IMR-90 (cell line): ENCODE measurements at regions not wholly inside any gene's neighbourhood (a gene's known extent, or its start where the extent isn't known, plus 50 kb on each side); places are given as distances from the start of the nearest gene placed in this dataset.

Experiments used
- ATAC-seq: fragments of 200-7000 bp; cut with Tn5 transposase; 2 replicates; pipeline ENCODE4 v1.9.1; 2020; ENCODE audit warnings: low read depth, mild to moderate bottlenecking, moderate library complexity
- BruUV-seq: library from RNA; stranded (reverse); fragments of 400-500 nt; replicated peaks from 2 replicates; lab custom pipeline; 2021; lab: Mats Ljungman, UMichigan
- CTCF ChIA-PET: fragments of 300-600 bp; formaldehyde crosslinking; extraction: SDS; loops from one replicate; lab custom pipeline; 2021; ENCODE audit warnings: antibody characterized with exemption; lab: Yijun Ruan, JAX
- POLR2A ChIA-PET: fragments of 300-600 bp; sonication (Branson Sonifier 250); formaldehyde crosslinking; loops from one replicate; lab custom pipeline; 2022; ENCODE audit warnings: antibody characterized with exemption; ENCODE audit not compliant: unreplicated experiment; lab: Charles Lee
- DNase-seq: peaks from one replicate; pipeline ENCODE4 v3.0.0; 2013
- H2AFZ ChIP-seq: replicated peaks from 2 replicates; pipeline ENCODE3; 2013; ENCODE audit warnings: low read length, mild to moderate bottlenecking; ENCODE audit not compliant: poor library complexity
- H2AK5ac ChIP-seq: 2 replicates; pipeline ENCODE4 v1.6.1; 2013; ENCODE audit warnings: low read depth, low read length, inconsistent platforms
- H2AK9ac ChIP-seq: replicated peaks from 2 replicates; pipeline ENCODE3; 2013; ENCODE audit warnings: mild to moderate bottlenecking, low read depth, low read length, moderate library complexity; ENCODE audit not compliant: poor library complexity
- H2BK120ac ChIP-seq: 2 replicates; pipeline ENCODE4 v1.6.1; 2013; ENCODE audit warnings: low read depth, low read length, inconsistent platforms
- H2BK15ac ChIP-seq: 3 replicates; pipeline ENCODE4 v1.6.1; 2013; ENCODE audit warnings: low read depth, low read length, inconsistent platforms
- H2BK20ac ChIP-seq: 2 replicates; pipeline ENCODE4 v1.6.1; 2013; ENCODE audit warnings: low read depth, mild to moderate bottlenecking, inconsistent platforms, low read length, moderate library complexity
- H2BK5ac ChIP-seq: 2 replicates; pipeline ENCODE4 v1.6.1; 2013; ENCODE audit warnings: mild to moderate bottlenecking, low read depth, low read length, inconsistent platforms; ENCODE audit not compliant: poor library complexity, severe bottlenecking
- H3K14ac ChIP-seq: replicated peaks from 2 replicates; pipeline ENCODE4 v1.6.1; 2013; ENCODE audit warnings: low read depth, low read length, inconsistent platforms
- H3K18ac ChIP-seq: 2 replicates; pipeline ENCODE4 v1.6.1; 2013; ENCODE audit warnings: low read depth, low read length, control low read depth
- H3K23ac ChIP-seq: 2 replicates; pipeline ENCODE4 v1.6.1; 2013; ENCODE audit warnings: low read depth, low read length, inconsistent platforms
- H3K27ac ChIP-seq: 2 replicates; pipeline ENCODE4 v1.5.1; 2013; ENCODE audit warnings: mild to moderate bottlenecking, control low read depth, low read length; ENCODE audit not compliant: insufficient read depth
- H3K27me3 ChIP-seq: 2 replicates; pipeline ENCODE4 v1.6.1; 2013; ENCODE audit warnings: low read length; ENCODE audit not compliant: control insufficient read depth, insufficient read depth
- H3K36me3 ChIP-seq: 2 replicates; pipeline ENCODE4 v1.6.1; 2013; ENCODE audit warnings: low read length, mixed read lengths; ENCODE audit not compliant: control insufficient read depth, insufficient read depth
- H3K4ac ChIP-seq: 2 replicates; pipeline ENCODE4 v1.6.1; 2013; ENCODE audit warnings: low read depth, low read length, inconsistent platforms
- H3K4me1 ChIP-seq: 2 replicates; pipeline ENCODE4 v1.6.1; 2013; ENCODE audit warnings: low read length, mixed read lengths; ENCODE audit not compliant: control insufficient read depth, insufficient read depth
- H3K4me2 ChIP-seq: 2 replicates; pipeline ENCODE4 v1.6.1; 2013; ENCODE audit warnings: low read depth, mild to moderate bottlenecking, control low read depth, low read length, moderate library complexity
- H3K4me3 ChIP-seq: 2 replicates; pipeline ENCODE4 v1.5.1; 2013; ENCODE audit warnings: low read depth, mild to moderate bottlenecking, control low read depth, low read length, moderate library complexity; ENCODE audit not compliant: insufficient read depth
- H3K56ac ChIP-seq: 2 replicates; pipeline ENCODE4 v1.6.1; 2013; ENCODE audit warnings: low read length, inconsistent platforms; ENCODE audit not compliant: insufficient read depth; ENCODE audit errors: extremely low read depth
- H3K79me1 ChIP-seq, 2 experiments: 2 replicates each; pipeline ENCODE4 v1.6.1; 2013; ENCODE audit warnings: low read length in 2 of 2, inconsistent platforms in 1 of 2, low read depth in 1 of 2
- H3K9ac ChIP-seq: 2 replicates; pipeline ENCODE4 v1.6.1; 2013; ENCODE audit warnings: low read depth, low read length, control low read depth
- H3K9me1 ChIP-seq: 2 replicates; pipeline ENCODE4 v1.6.1; 2013; ENCODE audit warnings: low read length, inconsistent platforms; ENCODE audit not compliant: insufficient read depth
- H3K9me3 ChIP-seq: 2 replicates; pipeline ENCODE4 v1.6.1; 2013; ENCODE audit warnings: low read length; ENCODE audit not compliant: control insufficient read depth, insufficient read depth
- H4K20me1 ChIP-seq: 2 replicates; pipeline ENCODE4 v1.6.1; 2013; ENCODE audit warnings: low read length, inconsistent platforms; ENCODE audit not compliant: insufficient read depth
- H4K5ac ChIP-seq: 2 replicates; pipeline ENCODE4 v1.6.1; 2013; ENCODE audit warnings: mild to moderate bottlenecking, low read depth, low read length, control low read depth
- H4K8ac ChIP-seq, 2 experiments: 2 replicates each; pipeline ENCODE4 v1.6.1; 2013; ENCODE audit warnings: low read depth in 2 of 2, low read length in 2 of 2, control low read depth in 1 of 2, inconsistent platforms in 1 of 2
- H4K91ac ChIP-seq: 2 replicates; pipeline ENCODE4 v1.6.1; 2013; ENCODE audit warnings: low read depth, low read length, inconsistent platforms; ENCODE audit not compliant: insufficient read depth
- BHLHE40 ChIP-seq: fragments of 150-350 bp; IDR thresholded peaks from 2 replicates; pipeline ENCODE4 v1.6.1; 2016; ENCODE audit warnings: mild to moderate bottlenecking, low read depth, low read length
- CEBPB ChIP-seq: IDR thresholded peaks from 2 replicates; pipeline ENCODE4 v1.6.1; 2012; ENCODE audit warnings: low read depth, low read length, improper control_type of control experiment
- CHD1 ChIP-seq: IDR thresholded peaks from 2 replicates; pipeline ENCODE4 v1.6.1; 2012; ENCODE audit warnings: low read depth, low read length, improper control_type of control experiment
- CTCF ChIP-seq: conservative IDR thresholded peaks from 2 replicates; pipeline ENCODE4 v1.5.1; 2012; ENCODE audit warnings: mild to moderate bottlenecking, low read depth, low read length, improper control_type of control experiment
- ELK1 ChIP-seq: fragments of 150-350 bp; IDR thresholded peaks from 2 replicates; pipeline ENCODE4 v1.6.1; 2016; ENCODE audit warnings: low read depth, mild to moderate bottlenecking, low read length, moderate library complexity, borderline replicate concordance
- FOS ChIP-seq: fragments of 150-350 bp; IDR thresholded peaks from 2 replicates; pipeline ENCODE4 v1.6.1; 2016; ENCODE audit warnings: low read depth, low read length
- MAFK ChIP-seq: IDR thresholded peaks from 2 replicates; pipeline ENCODE4 v1.6.1; 2012; ENCODE audit warnings: low read depth, low read length, improper control_type of control experiment
- MAZ ChIP-seq: IDR thresholded peaks from 2 replicates; pipeline ENCODE4 v1.6.1; 2012; ENCODE audit warnings: low read depth, mild to moderate bottlenecking, low read length, improper control_type of control experiment, moderate library complexity, borderline replicate concordance
- MXI1 ChIP-seq: IDR thresholded peaks from 2 replicates; pipeline ENCODE4 v1.6.1; 2012; ENCODE audit warnings: low read depth, mild to moderate bottlenecking, low read length, moderate library complexity, borderline replicate concordance
- NFE2L2 ChIP-seq: fragments of 150-350 bp; IDR thresholded peaks from 2 replicates; pipeline ENCODE4 v1.6.1; 2016; ENCODE audit warnings: low read depth, mild to moderate bottlenecking, low read length
- POLR2A ChIP-seq: IDR thresholded peaks from 2 replicates; pipeline ENCODE4 v1.6.1; 2012; ENCODE audit warnings: mild to moderate bottlenecking, low read depth, low read length
- RAD21 ChIP-seq: IDR thresholded peaks from 2 replicates; pipeline ENCODE4 v1.6.1; 2012; ENCODE audit warnings: low read length, improper control_type of control experiment
- RCOR1 ChIP-seq: IDR thresholded peaks from 2 replicates; pipeline ENCODE4 v1.6.1; 2012; ENCODE audit warnings: mild to moderate bottlenecking, low read length, improper control_type of control experiment; ENCODE audit not compliant: insufficient replicate concordance
- RFX5 ChIP-seq: IDR thresholded peaks from 2 replicates; pipeline ENCODE4 v1.8.0; 2012; ENCODE audit warnings: low read depth, mild to moderate bottlenecking, low read length, moderate library complexity
- SMC3 ChIP-seq: fragments of 150-350 bp; IDR thresholded peaks from 2 replicates; pipeline ENCODE4 v1.6.1; 2016; ENCODE audit warnings: low read depth, mild to moderate bottlenecking, antibody characterized with exemption, low read length, moderate library complexity
- WGBS, 2 experiments: methylation state at CpG; one replicate each; pipeline versions ENCODE4 v1.1.5 to v1.1.7; 2013; ENCODE audit warnings: missing lambda C conversion rate in 2 of 2; ENCODE audit not compliant: insufficient read length in 1 of 2; ENCODE audit errors: extremely low coverage in 2 of 2; 5-methylcytosine and 5-hydroxymethylcytosine counted together
- dilution Hi-C: fragments of 300-500 bp; cut with HindIII; formaldehyde crosslinking; loops from one replicate; pipeline ENCODE4 v1.14.3; 2018; ENCODE audit warnings: low sequenced_read_pairs; ENCODE audit not compliant: unreplicated experiment
- in situ Hi-C: fragments of 300-500 bp; cut with MboI; formaldehyde crosslinking; loops from 3 replicates; pipeline ENCODE4 v1.14.3; 2019; ENCODE audit warnings: low sequenced_read_pairs, inconsistent platforms, mixed read lengths
- intact Hi-C: fragments of 100-400 bp; cut with micrococcal nuclease; formaldehyde crosslinking; loops from 2 replicates; pipeline ENCODE4 v1.10.0; 2022
- TF ChIP-seq, protein P1 (sequence below): fragments of 150-350 bp; IDR thresholded peaks from 2 replicates; pipeline ENCODE4 v1.6.1; 2017; ENCODE audit warnings: mild to moderate bottlenecking, antibody characterized with exemption, low read length, low read depth

- no peak overlapping the region for H2AK5ac ChIP-seq
- H2AFZ ChIP-seq = no peak overlapping the region
- no peak overlapping the region for H2BK5ac ChIP-seq
- no peak overlapping the region for H2BK15ac ChIP-seq
- no peak for TF ChIP-seq MAZ
- no peak for TF ChIP-seq RCOR1
- TF ChIP-seq ELK1 = no peak
- TF ChIP-seq FOS = no peak
- no peak for TF ChIP-seq SMC3
- no peak for TF ChIP-seq RAD21
- TF ChIP-seq BHLHE40 = no peak
- no peak for TF ChIP-seq NFE2L2
- TF ChIP-seq CTCF = no peak
- TF ChIP-seq MAFK = no peak
- TF ChIP-seq, protein P1, sequence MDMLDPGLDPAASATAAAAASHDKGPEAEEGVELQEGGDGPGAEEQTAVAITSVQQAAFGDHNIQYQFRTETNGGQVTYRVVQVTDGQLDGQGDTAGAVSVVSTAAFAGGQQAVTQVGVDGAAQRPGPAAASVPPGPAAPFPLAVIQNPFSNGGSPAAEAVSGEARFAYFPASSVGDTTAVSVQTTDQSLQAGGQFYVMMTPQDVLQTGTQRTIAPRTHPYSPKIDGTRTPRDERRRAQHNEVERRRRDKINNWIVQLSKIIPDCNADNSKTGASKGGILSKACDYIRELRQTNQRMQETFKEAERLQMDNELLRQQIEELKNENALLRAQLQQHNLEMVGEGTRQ = no peak
- no peak for TF ChIP-seq POLR2A
- no peak for TF ChIP-seq MXI1
- no peak for TF ChIP-seq CEBPB
- no peak for TF ChIP-seq RFX5
- no peak for TF ChIP-seq CHD1
- DNase-seq (no peak), ATAC-seq (no peak)
- no peaks in the 10 kb centered on the region for H3K79me1 ChIP-seq
- no peak overlapping the region for H3K4me3 ChIP-seq
- H3K9me1 ChIP-seq = no peaks in the 10 kb centered on the region
- no CpG with 5 or more reads among the region's 2 CpGs for WGBS, 2 experiments
- no peaks in the 10 kb centered on the region for H3K9me3 ChIP-seq
- H3K36me3 ChIP-seq = no peaks in the 10 kb centered on the region
- no peaks in the 10 kb centered on the region for H3K4me1 ChIP-seq
- H3K56ac ChIP-seq = no peak overlapping the region
- H2AK9ac ChIP-seq = no peak overlapping the region
- in situ Hi-C loops (no loop called here), dilution Hi-C loops (no loop called here), intact Hi-C loops (no loop called here)
- no peak overlapping the region for H4K8ac ChIP-seq
- no peak overlapping the region for H2BK20ac ChIP-seq
- H3K4ac ChIP-seq = no peak overlapping the region
- H4K5ac ChIP-seq = no peak overlapping the region
- H3K14ac ChIP-seq = no peak overlapping the region
- no peak overlapping the region for H4K91ac ChIP-seq
- no TSS peak for BruUV-seq
- ChIA-PET CTCF (no interaction called here), POLR2A (no interaction called here)
- no peak overlapping the region for H3K23ac ChIP-seq
- H3K4me2 ChIP-seq = no peak overlapping the region
- H3K18ac ChIP-seq = no peak overlapping the region
- no peak overlapping the region for H3K27ac ChIP-seq
- H4K20me1 ChIP-seq = no peaks in the 10 kb centered on the region
- no peak overlapping the region for H2BK120ac ChIP-seq
- H3K9ac ChIP-seq = no peak overlapping the region
- H3K27me3 ChIP-seq = no peaks in the 10 kb centered on the region
Observed at GRCh38 chr5:67880511-67880805, 335.1 kb upstream of the PIK3R1 start.
